ENCODE measurements at regions not wholly inside any gene's neighbourhood (a gene's known extent, or its start where the extent isn't known, plus 50 kb on each side); places are given as distances from the start of the nearest gene placed in this dataset.

DNA sequence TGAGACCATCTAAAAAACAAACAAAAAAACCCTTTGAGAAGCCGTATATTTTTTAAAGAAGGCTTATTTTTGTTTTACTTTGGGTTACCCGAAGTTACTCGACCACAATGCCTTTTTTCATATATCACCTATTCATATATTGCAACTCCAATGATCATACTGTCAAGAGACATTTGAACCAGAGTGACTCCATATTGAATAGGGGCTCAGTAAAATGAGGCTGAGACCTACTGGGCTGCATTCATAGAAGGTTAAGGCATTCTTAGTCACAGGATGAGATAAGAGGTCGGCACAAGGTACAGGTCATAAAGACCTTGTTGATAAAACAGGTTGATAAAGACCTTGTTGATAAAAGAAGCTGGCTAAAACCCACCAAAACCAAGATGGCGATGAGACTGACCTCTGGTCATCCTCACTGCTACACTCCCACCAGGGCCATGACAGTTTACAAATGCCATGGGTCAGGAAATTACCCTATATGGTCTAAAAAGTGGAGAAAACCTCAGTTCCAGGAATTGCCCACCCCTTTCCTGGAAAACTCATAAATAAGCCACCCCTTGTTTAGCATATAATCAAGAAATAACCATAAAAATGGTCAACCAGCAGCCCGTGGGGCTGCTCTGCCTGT lies 50.0 kb upstream of the PKP2 start:
- no peak overlapping the region for H3K4me3 Mint-ChIP-seq
- H3K27ac Mint-ChIP-seq = no peak overlapping the region
- Histone ChIP-seq H3K4me3 (ENCODE audit: low read length) (no peak overlapping the region), H3K4me1 (ENCODE audit: insufficient read depth, low read length) (no peaks in the 10 kb centered on the region), H3K27ac (ENCODE audit: low read depth in 1 of 2, low read length in 2 of 2) (no peak overlapping the region), H3K36me3 (ENCODE audit: insufficient read depth, low read length) (no peaks in the 10 kb centered on the region), H3K27me3 (ENCODE audit: control insufficient read depth in 1 of 2, insufficient read depth in 2 of 2, low read length in 2 of 2) (no peaks in the 10 kb centered on the region), H3K9me3 (ENCODE audit: control insufficient read depth in 1 of 2, insufficient read depth in 1 of 2, low read length in 2 of 2) (no peaks in the 10 kb centered on the region)
- H3K27me3 Mint-ChIP-seq = peaks cover 6% of the 10 kb centered on the region
- TF ChIP-seq, protein P1, sequence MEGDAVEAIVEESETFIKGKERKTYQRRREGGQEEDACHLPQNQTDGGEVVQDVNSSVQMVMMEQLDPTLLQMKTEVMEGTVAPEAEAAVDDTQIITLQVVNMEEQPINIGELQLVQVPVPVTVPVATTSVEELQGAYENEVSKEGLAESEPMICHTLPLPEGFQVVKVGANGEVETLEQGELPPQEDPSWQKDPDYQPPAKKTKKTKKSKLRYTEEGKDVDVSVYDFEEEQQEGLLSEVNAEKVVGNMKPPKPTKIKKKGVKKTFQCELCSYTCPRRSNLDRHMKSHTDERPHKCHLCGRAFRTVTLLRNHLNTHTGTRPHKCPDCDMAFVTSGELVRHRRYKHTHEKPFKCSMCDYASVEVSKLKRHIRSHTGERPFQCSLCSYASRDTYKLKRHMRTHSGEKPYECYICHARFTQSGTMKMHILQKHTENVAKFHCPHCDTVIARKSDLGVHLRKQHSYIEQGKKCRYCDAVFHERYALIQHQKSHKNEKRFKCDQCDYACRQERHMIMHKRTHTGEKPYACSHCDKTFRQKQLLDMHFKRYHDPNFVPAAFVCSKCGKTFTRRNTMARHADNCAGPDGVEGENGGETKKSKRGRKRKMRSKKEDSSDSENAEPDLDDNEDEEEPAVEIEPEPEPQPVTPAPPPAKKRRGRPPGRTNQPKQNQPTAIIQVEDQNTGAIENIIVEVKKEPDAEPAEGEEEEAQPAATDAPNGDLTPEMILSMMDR (IDR thresholded peaks at IDR 0.05) = no peak
- no peaks in the 10 kb centered on the region for H3K36me3 Mint-ChIP-seq (ENCODE audit: low read depth)
- intact Hi-C loops (cut with DNase I, micrococcal nuclease) = no loop called here
- DNase-seq = no peak
- POLR2A ChIA-PET = no interaction called here
- H3K4me1 Mint-ChIP-seq (ENCODE audit: low read depth) = no peaks in the 10 kb centered on the region
- no peaks in the 10 kb centered on the region for H3K9me3 Mint-ChIP-seq
- CTCF ChIA-PET = no interaction called here
- ATAC-seq (ENCODE audit: poor library complexity) = no peak

Measured in CD4-positive, alpha-beta T cell (primary cell).